Natural killer cell (primary cell): ENCODE measurements at regions not wholly inside any gene's neighbourhood (a gene's known extent, or its start where the extent isn't known, plus 50 kb on each side); places are given as distances from the start of the nearest gene placed in this dataset.
"Not testable (repeated sequence)": the region's sequence is repeated elsewhere in the genome, so short reads cannot be mapped to it uniquely, and the experiment has no call there.

Experiments used
- ATAC-seq, 3 donors: fragments of 150-1000 bp in 2 of 3; fragments of 200-7000 bp in 1 of 3; cut with Tn5 transposase; 1 replicate in 1 of 3; 2 replicates in 2 of 3; pipeline ENCODE4 v1.10.0; 2021; ENCODE audit warnings: mild to moderate bottlenecking in 2 of 3, moderate library complexity in 2 of 3
- DNase-seq, 2 donors: peaks; one replicate each; pipeline versions ENCODE4 v3.0.0 to v3.0.0-alpha.2; 2013 to 2021; ENCODE audit warnings: mixed read lengths in 1 of 2
- H3K27ac ChIP-seq: one replicate; pipeline ENCODE4 v1.5.1; 2013; ENCODE audit warnings: mild to moderate bottlenecking, low read length
- H3K27me3 ChIP-seq: one replicate; pipeline ENCODE4 v1.6.1; 2013; ENCODE audit warnings: low read length; ENCODE audit not compliant: control insufficient read depth, insufficient read depth
- H3K36me3 ChIP-seq: one replicate; pipeline ENCODE4 v1.6.1; 2013; ENCODE audit warnings: low read length; ENCODE audit not compliant: control insufficient read depth, insufficient read depth
- H3K4me1 ChIP-seq: one replicate; pipeline ENCODE4 v1.6.1; 2013; ENCODE audit warnings: low read length; ENCODE audit not compliant: control insufficient read depth, insufficient read depth
- H3K4me3 ChIP-seq: one replicate; pipeline ENCODE4 v1.5.1; 2013; ENCODE audit warnings: low read length
- H3K9me3 ChIP-seq: one replicate; pipeline ENCODE4 v1.6.1; 2013; ENCODE audit warnings: low read length; ENCODE audit not compliant: control insufficient read depth, insufficient read depth
- H3K27ac Mint-ChIP-seq, 2 donors: one replicate each; pipeline ENCODE4 v1.8.0; 2022; ENCODE audit warnings: mild to moderate bottlenecking in 2 of 2, mixed read lengths in 2 of 2, moderate library complexity in 1 of 2
- H3K27me3 Mint-ChIP-seq, 2 donors: one replicate each; pipeline ENCODE4 v1.8.0; 2022; ENCODE audit warnings: low read depth in 2 of 2, mixed read lengths in 2 of 2
- H3K36me3 Mint-ChIP-seq: one replicate; pipeline ENCODE4 v1.8.0; 2022; ENCODE audit warnings: mixed read lengths
- H3K4me1 Mint-ChIP-seq, 2 donors: one replicate each; pipeline ENCODE4 v1.8.0; 2022; ENCODE audit warnings: mixed read lengths in 2 of 2
- H3K4me3 Mint-ChIP-seq: one replicate; pipeline ENCODE4 v1.8.0; 2022; ENCODE audit warnings: mild to moderate bottlenecking, moderate library complexity, mixed read lengths
- H3K9me3 Mint-ChIP-seq, 2 donors: one replicate each; pipeline ENCODE4 v1.8.0; 2022; ENCODE audit warnings: mixed read lengths in 2 of 2
- CTCF ChIP-seq: fragments of 200-600 bp; IDR thresholded peaks from one replicate; pipeline ENCODE4 v1.8.0; 2022; ENCODE audit warnings: antibody characterized with exemption
- WGBS: methylation state at CpG from one replicate; pipeline ENCODE4 v1.1.7; 2013; ENCODE audit warnings: missing lambda C conversion rate; ENCODE audit not compliant: insufficient coverage; 5-methylcytosine and 5-hydroxymethylcytosine counted together
- intact Hi-C: fragments of 100-400 bp; cut with micrococcal nuclease; formaldehyde crosslinking; loops from one replicate; pipeline ENCODE4 v1.14.2; 2022

GRCh38 chr4:69344786-69345185 is 64.5 kb downstream of the UGT2B28 start:
- intact Hi-C loops, H3K4me3 ChIP-seq, H3K4me1 Mint-ChIP-seq, H3K27me3 Mint-ChIP-seq, H3K36me3 Mint-ChIP-seq, H3K4me3 Mint-ChIP-seq, H3K4me1 ChIP-seq, H3K9me3 ChIP-seq, H3K9me3 Mint-ChIP-seq, H3K27ac ChIP-seq, H3K36me3 ChIP-seq, ATAC-seq, H3K27ac Mint-ChIP-seq, H3K27me3 ChIP-seq, DNase-seq: not testable (repeated sequence)
- WGBS: no CpG with 5 or more reads among the region's 3 CpGs

- ATAC-seq, DNase-seq: not testable (repeated sequence)
These were observed 68.5 kb downstream of the UGT2B28 start for GRCh38 chr4:69348746-69349145.

GRCh38 chr4:69360271-69360670 is 80.0 kb downstream of the UGT2B28 start:
- no peak for TF ChIP-seq CTCF
- H3K9me3 Mint-ChIP-seq: peaks cover 4 to 7% of the 10 kb centered on the region in 2 donors
- H3K36me3 Mint-ChIP-seq: no peaks in the 10 kb centered on the region
- no peak overlapping the region for H3K27ac Mint-ChIP-seq
- no peak overlapping the region for H3K4me3 Mint-ChIP-seq
- Histone ChIP-seq H3K27me3 (no peaks in the 10 kb centered on the region), H3K4me1 (no peaks in the 10 kb centered on the region), H3K27ac (no peak overlapping the region), H3K4me3 (no peak overlapping the region), H3K36me3 (no peaks in the 10 kb centered on the region), H3K9me3 (no peaks in the 10 kb centered on the region)
- WGBS: 92% methylated on average over 1 of the region's 1 CpG
- ATAC-seq: no peak
- no peak for DNase-seq
- no peaks in the 10 kb centered on the region for H3K27me3 Mint-ChIP-seq
- intact Hi-C loops: no loop called here
- H3K4me1 Mint-ChIP-seq: no peaks in the 10 kb centered on the region

More at GRCh38 chr4:69348746-69349145, 68.5 kb downstream of the UGT2B28 start:
- H3K36me3 ChIP-seq, H3K36me3 Mint-ChIP-seq, H3K27me3 ChIP-seq, H3K9me3 Mint-ChIP-seq, intact Hi-C loops, H3K27ac ChIP-seq, H3K4me1 ChIP-seq, H3K9me3 ChIP-seq, H3K4me1 Mint-ChIP-seq, H3K4me3 Mint-ChIP-seq, H3K4me3 ChIP-seq, H3K27me3 Mint-ChIP-seq, H3K27ac Mint-ChIP-seq: not testable (repeated sequence)
- 77% methylated on average over 10 of the region's 10 CpGs for WGBS

GRCh38 chr4:69360768-69361167 is 80.5 kb downstream of the UGT2B28 start:
- intact Hi-C loops, H3K4me3 Mint-ChIP-seq, ATAC-seq, H3K4me3 ChIP-seq, H3K27me3 ChIP-seq, H3K27ac ChIP-seq, H3K36me3 ChIP-seq, DNase-seq, H3K4me1 Mint-ChIP-seq, H3K4me1 ChIP-seq, H3K36me3 Mint-ChIP-seq, H3K9me3 Mint-ChIP-seq, H3K27me3 Mint-ChIP-seq, H3K27ac Mint-ChIP-seq, H3K9me3 ChIP-seq: not testable (repeated sequence)

- H3K27me3 Mint-ChIP-seq: no peaks in the 10 kb centered on the region
- 85% methylated on average over 2 of the region's 3 CpGs for WGBS
- H3K9me3 Mint-ChIP-seq: peaks cover 6 to 7% of the 10 kb centered on the region in 2 donors
- H3K27ac Mint-ChIP-seq: no peak overlapping the region
- Histone ChIP-seq H3K4me3 (no peak overlapping the region), H3K9me3 (no peaks in the 10 kb centered on the region), H3K4me1 (no peaks in the 10 kb centered on the region), H3K27me3 (no peaks in the 10 kb centered on the region), H3K36me3 (no peaks in the 10 kb centered on the region), H3K27ac (no peak overlapping the region)
- ATAC-seq (no peak), DNase-seq (no peak)
- intact Hi-C loops: no loop called here
- H3K4me1 Mint-ChIP-seq: no peaks in the 10 kb centered on the region
- TF ChIP-seq CTCF: no peak
- no peaks in the 10 kb centered on the region for H3K36me3 Mint-ChIP-seq
- H3K4me3 Mint-ChIP-seq: no peak overlapping the region
These were observed 82.1 kb downstream of the UGT2B28 start for GRCh38 chr4:69362351-69362750.

- ATAC-seq, H3K27me3 ChIP-seq, intact Hi-C loops, H3K4me1 Mint-ChIP-seq, H3K27me3 Mint-ChIP-seq, DNase-seq, H3K36me3 Mint-ChIP-seq, H3K4me3 ChIP-seq, H3K4me1 ChIP-seq, H3K4me3 Mint-ChIP-seq, H3K27ac Mint-ChIP-seq, H3K9me3 Mint-ChIP-seq, H3K36me3 ChIP-seq, H3K27ac ChIP-seq, H3K9me3 ChIP-seq: not testable (repeated sequence)
- 91% methylated on average over 1 of the region's 2 CpGs for WGBS
These were observed 87.4 kb downstream of the UGT2B28 start for GRCh38 chr4:69367664-69368063.
